ENCODE measurements at regions not wholly inside any gene's neighbourhood (a gene's known extent, or its start where the extent isn't known, plus 50 kb on each side); places are given as distances from the start of the nearest gene placed in this dataset.

DNA sequence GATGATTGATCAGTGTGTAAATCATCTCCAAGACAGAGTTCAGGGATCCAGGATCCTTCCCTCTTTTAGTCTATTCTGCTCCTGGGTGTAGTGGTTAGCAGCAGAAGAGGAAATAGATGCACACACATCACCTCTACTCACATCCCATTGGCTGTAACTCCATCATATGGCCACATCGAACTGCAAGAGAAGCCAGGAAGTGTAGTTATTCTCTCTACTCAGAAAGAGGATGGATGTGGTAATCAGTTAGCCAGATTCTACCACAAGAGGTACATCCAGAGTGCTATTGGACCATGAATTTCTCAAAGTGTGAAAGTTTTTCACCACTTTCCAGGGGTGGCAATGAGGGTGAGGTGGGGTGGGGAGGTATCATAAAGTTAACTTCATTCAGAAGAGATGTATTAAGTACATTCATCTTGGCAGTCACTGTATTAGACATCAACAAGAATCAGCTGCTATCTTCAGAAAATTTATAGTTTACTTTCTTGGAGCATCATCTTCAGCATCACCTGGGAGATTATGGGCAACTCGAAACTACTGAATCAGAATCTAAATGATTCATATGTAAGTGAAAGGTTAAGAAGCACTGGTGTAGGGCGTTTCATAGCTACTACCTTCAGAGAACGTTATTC, 60.6 kb upstream of the GAP43 start:
- Histone ChIP-seq H4K20me1 (ENCODE audit: control insufficient read depth, insufficient read depth, insufficient read length) (no peaks in the 10 kb centered on the region), H3K27me3 (ENCODE audit: insufficient read depth, low read length) (no peaks in the 10 kb centered on the region), H2BK15ac (ENCODE audit: low read depth, low read length) (no peak overlapping the region), H3K9ac (ENCODE audit: extremely low read depth, insufficient read length, low read length) (no peak overlapping the region), H3K4ac (ENCODE audit: low read depth, low read length) (no peak overlapping the region), H4K8ac (replicated peaks; ENCODE audit: insufficient read length, low read depth, low read length) (no peak overlapping the region), H2BK120ac (ENCODE audit: low read depth, low read length, poor library complexity, severe bottlenecking) (no peak overlapping the region), H3K56ac (ENCODE audit: insufficient read length, low read depth, low read length) (no peak overlapping the region), H3K4me1 (ENCODE audit: insufficient read depth, low read length) (no peaks in the 10 kb centered on the region), H3K23ac (ENCODE audit: insufficient read length, low read depth, low read length) (no peak overlapping the region), H2BK5ac (ENCODE audit: insufficient read length, low read length) (no peak overlapping the region), H3K4me2 (ENCODE audit: insufficient read depth, insufficient read length, low read length) (no peak overlapping the region), H3K79me1 (ENCODE audit: insufficient read depth, low read depth, low read length, poor library complexity, severe bottlenecking) (no peaks in the 10 kb centered on the region), H2AFZ (ENCODE audit: low read length) (no peak overlapping the region), H3T11ph (ENCODE audit: low read length) (no peak overlapping the region), H3K14ac (ENCODE audit: insufficient read depth, low read length) (no peak overlapping the region), H2AK5ac (ENCODE audit: insufficient read length, low read length) (no peak overlapping the region), H3K79me2 (ENCODE audit: insufficient read depth, low read length) (no peaks in the 10 kb centered on the region), H2BK12ac (ENCODE audit: insufficient read length, low read depth, low read length) (no peak overlapping the region), H3K9me3 (ENCODE audit: control insufficient read depth, low read depth, low read length) (no peaks in the 10 kb centered on the region), H2BK20ac (ENCODE audit: low read depth, low read length, poor library complexity, severe bottlenecking) (no peak overlapping the region), H4K5ac (ENCODE audit: insufficient read length, low read depth, low read length) (no peak overlapping the region), H3K18ac (ENCODE audit: insufficient read length, low read depth, low read length) (no peak overlapping the region), H4K91ac (ENCODE audit: insufficient read length, low read depth, low read length) (no peak overlapping the region), H3K23me2 (ENCODE audit: insufficient read length, low read depth, low read length, poor library complexity, severe bottlenecking) (no peaks in the 10 kb centered on the region), H3K27ac (ENCODE audit: insufficient read length, low read depth, low read length) (no peak overlapping the region)
- no peak overlapping the region for H3K4me3 Mint-ChIP-seq
- H3K27me3 Mint-ChIP-seq (ENCODE audit: low read depth): no peaks in the 10 kb centered on the region
- TF ChIP-seq CTCF (conservative IDR thresholded peaks at IDR 0.05): no peak
- no peaks in the 10 kb centered on the region for H3K9me3 Mint-ChIP-seq
- no peak overlapping the region for H3K27ac Mint-ChIP-seq
- DNase-seq: no peak
- whole genome bisulfite sequencing (ENCODE audit: extremely low coverage, insufficient read length, low lambda C conversion rate): no CpG with 5 or more reads among the region's 4 CpGs
- no peaks in the 10 kb centered on the region for H3K4me1 Mint-ChIP-seq
- H3K36me3 Mint-ChIP-seq (ENCODE audit: insufficient read depth in 1 of 3, low read depth in 3 of 3): no peaks in the 10 kb centered on the region

Data from H9 (cell line).